AG08396 (cell line): ENCODE measurements at regions not wholly inside any gene's neighbourhood (a gene's known extent, or its start where the extent isn't known, plus 50 kb on each side); places are given as distances from the start of the nearest gene placed in this dataset.

ENCODE experiments used
- DNase-seq: peaks from one replicate; pipeline ENCODE4 v3.0.0; 2012; ENCODE audit warnings: low spot score, mixed read lengths

GRCh38 chr9:73773896-73774295 lies 622.2 kb downstream of the ANXA1 start:
- DNase-seq = no peak

GRCh38 chr9:73775757-73776156 lies 624.1 kb downstream of the ANXA1 start:
- DNase-seq = no peak

GRCh38 chr9:73780916-73781315 lies 629.3 kb downstream of the ANXA1 start:
- DNase-seq = peak; percentile 14

- DNase-seq = no peak
Measured at GRCh38 chr9:73782166-73782565, 630.5 kb downstream of the ANXA1 start.

- DNase-seq = no peak
Measured at GRCh38 chr9:73799446-73799845, 647.8 kb downstream of the ANXA1 start.

GRCh38 chr9:73805111-73805510 lies 653.4 kb downstream of the ANXA1 start:
- no peak for DNase-seq

- DNase-seq = no peak
Measured at GRCh38 chr9:73805853-73806458, 654.3 kb downstream of the ANXA1 start.

- DNase-seq = no peak
Measured at GRCh38 chr9:73806876-73807275, 655.2 kb downstream of the ANXA1 start.

GRCh38 chr9:73807952-73808351 lies 656.3 kb downstream of the ANXA1 start:
- DNase-seq = no peak

- DNase-seq = no peak
Measured at GRCh38 chr9:73810585-73811215, 659.0 kb downstream of the ANXA1 start.

GRCh38 chr9:73813546-73813945 lies 661.9 kb downstream of the ANXA1 start:
- no peak for DNase-seq

- no peak for DNase-seq
Measured at GRCh38 chr9:73816905-73817304, 665.2 kb downstream of the ANXA1 start.

- DNase-seq = no peak
Measured at GRCh38 chr9:73824671-73825070, 672.5 kb upstream of the RORB start.

GRCh38 chr9:73838871-73839270 lies 658.3 kb upstream of the RORB start:
- DNase-seq = no peak

GRCh38 chr9:73839471-73839870 lies 657.7 kb upstream of the RORB start:
- no peak for DNase-seq

- no peak for DNase-seq
Measured at GRCh38 chr9:73841018-73841417, 656.1 kb upstream of the RORB start.

- no peak for DNase-seq
Measured at GRCh38 chr9:73844135-73844534, 653.0 kb upstream of the RORB start.

GRCh38 chr9:73845539-73845938 lies 651.6 kb upstream of the RORB start:
- no peak for DNase-seq

GRCh38 chr9:73845954-73846690 lies 651.0 kb upstream of the RORB start:
- DNase-seq = no peak

GRCh38 chr9:73847536-73847935 lies 649.6 kb upstream of the RORB start:
- no peak for DNase-seq

- no peak for DNase-seq
Measured at GRCh38 chr9:73853549-73853948, 643.6 kb upstream of the RORB start.

- no peak for DNase-seq
Measured at GRCh38 chr9:73855206-73855605, 641.9 kb upstream of the RORB start.

- DNase-seq = no peak
Measured at GRCh38 chr9:73863924-73864323, 633.2 kb upstream of the RORB start.
